Peyer's patch (tissue), 4 donors: ENCODE measurements at regions not wholly inside any gene's neighbourhood (a gene's known extent, or its start where the extent isn't known, plus 50 kb on each side); places are given as distances from the start of the nearest gene placed in this dataset.

Source experiments
- DNase-seq, 3 donors: peaks; one replicate each; pipeline ENCODE4 v3.0.0-alpha.2; 2017 to 2019
- H3K27ac ChIP-seq, 4 donors: fragments of 200-600 bp; sonication (generic); one replicate each; pipeline ENCODE4 v1.5.1; 2016 to 2019
- H3K27me3 ChIP-seq, 2 donors: fragments of 200-600 bp; sonication (generic); one replicate each; pipeline ENCODE4 v1.5.1; 2019
- H3K36me3 ChIP-seq, 3 donors: fragments of 200-600 bp; sonication (generic); one replicate each; pipeline ENCODE4 v1.5.1; 2016 to 2019
- H3K4me1 ChIP-seq, 4 donors: fragments of 200-600 bp; sonication (generic); one replicate each; pipeline ENCODE4 v1.5.1; 2016 to 2019
- H3K4me3 ChIP-seq, 4 donors: fragments of 200-600 bp; sonication (generic); 1 replicate in 3 of 4; 2 replicates in 1 of 4; pipeline ENCODE4 v1.5.1; 2016 to 2019; ENCODE audit warnings: mild to moderate bottlenecking in 1 of 4
- H3K9me3 ChIP-seq, 4 donors: fragments of 200-600 bp; sonication (generic); one replicate each; pipeline ENCODE4 v1.5.1; 2016 to 2019; ENCODE audit warnings: mild to moderate bottlenecking in 1 of 4
- CTCF ChIP-seq, 6 experiments: fragments of 450-650 bp in 4 of 6; fragments of 200-600 bp in 2 of 6; sonication (generic) in 1 of 6; IDR thresholded peaks; one replicate each; pipeline ENCODE4 v1.5.1; 2017 to 2019; ENCODE audit warnings: antibody characterized with exemption in 6 of 6, mild to moderate bottlenecking in 3 of 6, moderate library complexity in 1 of 6
- POLR2A ChIP-seq, 2 donors: fragments of 450-650 bp; IDR thresholded peaks; one replicate each; pipeline ENCODE4 v1.5.1; 2017; ENCODE audit warnings: antibody characterized with exemption in 2 of 2, mild to moderate bottlenecking in 2 of 2, moderate library complexity in 2 of 2

DNA sequence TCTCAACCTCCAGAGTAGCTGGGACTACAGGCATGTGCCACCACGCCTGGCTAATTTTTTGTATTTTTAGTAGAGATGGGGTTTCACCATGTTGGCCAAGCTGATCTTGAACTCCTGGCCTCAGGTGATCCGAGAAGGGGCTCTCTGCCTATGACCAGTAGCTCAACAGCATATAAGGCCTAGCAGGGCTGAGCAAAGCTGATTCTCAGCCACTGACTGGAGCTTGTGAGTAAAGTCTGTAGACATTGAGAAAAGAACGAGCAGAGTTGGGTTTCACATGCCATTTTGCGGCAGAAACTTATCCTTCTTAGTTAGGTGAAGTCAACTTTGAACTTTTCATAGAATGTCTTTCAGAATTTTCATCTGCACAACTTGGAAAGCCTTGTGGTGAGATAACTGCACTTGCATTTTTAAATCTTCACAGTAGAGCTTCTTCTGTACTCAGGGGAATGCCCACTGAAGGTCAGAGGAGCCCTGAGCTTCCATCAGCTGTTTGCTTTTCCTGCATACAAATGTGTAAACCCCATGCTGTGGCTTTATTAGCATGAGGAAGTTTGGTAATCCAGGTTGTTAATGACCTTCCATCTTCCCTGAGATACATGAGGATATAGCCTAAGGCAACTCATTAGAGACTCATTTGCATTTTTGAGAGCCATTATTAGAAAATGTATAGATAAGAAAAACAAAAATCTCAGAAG, 602.4 kb downstream of the METTL4 start:
- Histone ChIP-seq H3K27me3 (no peaks in the 10 kb centered on the region), H3K4me3 (no peak overlapping the region), H3K27ac (no peak overlapping the region), H3K9me3 (no peaks in the 10 kb centered on the region), H3K36me3 (no peaks in the 10 kb centered on the region), H3K4me1 (no peaks in the 10 kb centered on the region)
- TF ChIP-seq CTCF (IDR thresholded peaks at IDR 0.05): no peak
- no peak for TF ChIP-seq POLR2A (IDR thresholded peaks at IDR 0.05)
- no peak for DNase-seq

DNA sequence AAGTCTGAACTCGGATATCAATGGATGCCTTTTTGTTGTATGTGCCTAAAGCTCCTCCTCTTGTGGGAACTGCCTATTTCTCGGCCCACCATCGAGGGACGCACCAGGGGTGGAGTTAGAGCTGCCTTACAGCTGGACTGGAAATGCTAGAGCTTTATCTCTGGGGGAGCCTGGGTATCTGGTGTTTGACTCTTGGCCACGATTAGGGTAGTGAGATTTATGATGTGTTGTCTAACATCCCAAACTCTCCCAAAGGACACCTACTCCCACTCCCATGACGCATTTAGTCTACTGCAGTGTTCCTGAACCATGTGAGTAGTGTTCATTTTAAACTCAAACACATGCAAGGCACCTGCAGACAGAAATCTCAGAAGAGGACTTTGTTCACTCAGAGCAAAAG, 594.8 kb downstream of the METTL4 start:
- no peak for TF ChIP-seq POLR2A (IDR thresholded peaks at IDR 0.05)
- TF ChIP-seq CTCF (IDR thresholded peaks at IDR 0.05): no peak
- no peaks in the 10 kb centered on the region for H3K4me1 ChIP-seq

GRCh38 chr18:1982056-1982455, 589.2 kb downstream of the METTL4 start:
- Histone ChIP-seq H3K27me3 (no peaks in the 10 kb centered on the region), H3K9me3 (no peaks in the 10 kb centered on the region), H3K4me1 (no peaks in the 10 kb centered on the region), H3K27ac (no peak overlapping the region), H3K36me3 (no peaks in the 10 kb centered on the region), H3K4me3 (no peak overlapping the region)
- no peak for TF ChIP-seq POLR2A (IDR thresholded peaks at IDR 0.05)
- TF ChIP-seq CTCF (IDR thresholded peaks at IDR 0.05): no peak
- DNase-seq: no peak

More for the DNA sequence above, 594.8 kb downstream of the METTL4 start:
- Histone ChIP-seq H3K9me3 (no peaks in the 10 kb centered on the region), H3K36me3 (no peaks in the 10 kb centered on the region), H3K4me3 (no peak overlapping the region), H3K27me3 (no peaks in the 10 kb centered on the region), H3K27ac (no peak overlapping the region)
- no peak for DNase-seq

DNA sequence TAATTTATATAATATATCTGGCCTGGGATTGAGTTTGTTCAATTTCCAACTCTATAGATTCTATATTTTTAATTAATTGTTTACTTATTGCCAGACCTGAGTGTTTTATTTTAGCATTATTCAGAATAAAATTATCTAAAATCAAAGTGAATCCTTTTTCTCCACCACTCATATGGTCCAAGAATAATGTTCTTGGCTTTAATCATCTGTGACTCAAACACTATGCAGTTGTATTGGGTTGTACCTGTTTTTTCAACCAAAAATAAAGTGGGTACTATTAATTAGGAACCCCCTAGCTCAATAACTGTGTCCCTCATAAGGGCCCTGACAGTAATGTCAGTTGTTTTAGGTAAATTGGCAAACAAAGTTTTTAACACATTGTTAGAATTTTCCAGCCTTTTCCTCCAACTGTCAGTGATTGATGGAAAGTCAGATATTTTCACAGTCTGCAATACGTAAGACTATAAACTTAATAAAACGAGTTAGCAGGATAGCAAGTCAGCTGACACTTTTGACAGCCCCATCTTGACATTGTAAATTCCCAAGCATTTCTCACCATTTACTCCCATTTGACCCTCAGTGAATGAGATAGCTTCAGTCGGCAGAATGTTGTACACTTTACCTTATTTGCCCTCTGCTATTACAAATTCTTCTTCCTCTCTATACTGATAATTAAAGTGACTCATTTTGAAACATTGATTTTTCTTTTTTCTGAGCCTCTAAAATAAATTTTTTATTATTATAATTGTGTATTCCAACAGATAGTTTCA, 587.4 kb downstream of the METTL4 start:
- Histone ChIP-seq H3K27ac (no peak overlapping the region), H3K36me3 (no peaks in the 10 kb centered on the region), H3K4me3 (no peak overlapping the region), H3K27me3 (no peaks in the 10 kb centered on the region), H3K4me1 (no peaks in the 10 kb centered on the region), H3K9me3 (no peaks in the 10 kb centered on the region)
- no peak for TF ChIP-seq POLR2A (IDR thresholded peaks at IDR 0.05)
- no peak for TF ChIP-seq CTCF (IDR thresholded peaks at IDR 0.05)
- no peak for DNase-seq

DNA sequence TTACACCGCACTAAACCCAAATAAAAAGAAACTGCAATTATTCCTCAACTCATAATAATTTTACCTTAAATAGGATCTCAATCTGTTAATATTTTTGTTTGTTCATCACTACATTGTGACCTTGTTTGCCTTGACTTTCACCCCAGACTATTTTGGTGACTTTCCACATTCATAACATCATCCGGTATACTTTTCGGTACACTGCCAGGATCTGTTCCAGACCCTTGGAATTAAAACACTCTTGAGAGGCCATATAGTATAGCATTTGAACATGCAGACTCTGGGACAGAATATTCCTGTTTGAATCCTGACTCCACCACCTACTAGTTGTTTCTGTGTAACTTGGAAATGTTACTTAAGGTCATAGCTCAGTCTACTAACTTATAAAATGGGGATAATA, 577.4 kb downstream of the METTL4 start:
- TF ChIP-seq CTCF (IDR thresholded peaks at IDR 0.05) (no peak), POLR2A (IDR thresholded peaks at IDR 0.05) (no peak)
- Histone ChIP-seq H3K36me3 (no peaks in the 10 kb centered on the region), H3K4me1 (no peaks in the 10 kb centered on the region), H3K9me3 (no peaks in the 10 kb centered on the region), H3K27me3 (no peaks in the 10 kb centered on the region), H3K27ac (no peak overlapping the region), H3K4me3 (no peak overlapping the region)
- DNase-seq: no peak
